H1 (cell line): ENCODE measurements at regions not wholly inside any gene's neighbourhood (a gene's known extent, or its start where the extent isn't known, plus 50 kb on each side); places are given as distances from the start of the nearest gene placed in this dataset.

ENCODE experiments used
- CBX8 ChIP-seq: fragments of 300-800, 300-1000 bp; sonication (generic); IDR thresholded peaks from 2 replicates; pipeline ENCODE4 v1.7.1; 2016; ENCODE audit warnings: low read depth, low read length, borderline replicate concordance
- JUND ChIP-seq: IDR thresholded peaks from 2 replicates; pipeline ENCODE4 v1.6.1; 2011; ENCODE audit warnings: mild to moderate bottlenecking, improper control_type of control experiment, low read length
- TF ChIP-seq, protein P1 (sequence below): IDR thresholded peaks from 2 replicates; pipeline ENCODE4 v1.6.1; 2011; ENCODE audit warnings: low read length, improper control_type of control experiment

DNA sequence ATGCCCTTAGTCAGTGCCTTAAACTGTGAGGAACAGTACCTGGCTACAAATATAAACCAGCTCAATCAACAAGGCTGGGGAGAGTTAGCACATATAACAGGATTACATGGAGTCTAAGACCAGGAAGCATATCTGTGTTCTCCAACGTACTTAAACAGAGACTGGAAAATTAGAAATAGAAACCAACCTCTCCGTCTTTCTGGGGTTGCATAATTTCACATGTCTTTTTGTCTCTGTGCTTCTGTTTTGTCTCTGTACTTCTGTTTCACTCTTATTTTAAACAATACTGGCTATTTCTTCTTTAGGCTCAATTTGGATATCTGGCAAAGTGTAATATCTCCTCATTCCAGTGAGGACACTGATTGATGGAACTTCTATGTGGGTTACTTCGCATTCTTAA, 749.0 kb upstream of the ZEB2 start (continued):
- TF ChIP-seq CBX8 (no peak), JUND (no peak)
- TF ChIP-seq, protein P1, sequence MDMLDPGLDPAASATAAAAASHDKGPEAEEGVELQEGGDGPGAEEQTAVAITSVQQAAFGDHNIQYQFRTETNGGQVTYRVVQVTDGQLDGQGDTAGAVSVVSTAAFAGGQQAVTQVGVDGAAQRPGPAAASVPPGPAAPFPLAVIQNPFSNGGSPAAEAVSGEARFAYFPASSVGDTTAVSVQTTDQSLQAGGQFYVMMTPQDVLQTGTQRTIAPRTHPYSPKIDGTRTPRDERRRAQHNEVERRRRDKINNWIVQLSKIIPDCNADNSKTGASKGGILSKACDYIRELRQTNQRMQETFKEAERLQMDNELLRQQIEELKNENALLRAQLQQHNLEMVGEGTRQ, result no peak
